ENCODE measurements at regions not wholly inside any gene's neighbourhood (a gene's known extent, or its start where the extent isn't known, plus 50 kb on each side); places are given as distances from the start of the nearest gene placed in this dataset.

DNA sequence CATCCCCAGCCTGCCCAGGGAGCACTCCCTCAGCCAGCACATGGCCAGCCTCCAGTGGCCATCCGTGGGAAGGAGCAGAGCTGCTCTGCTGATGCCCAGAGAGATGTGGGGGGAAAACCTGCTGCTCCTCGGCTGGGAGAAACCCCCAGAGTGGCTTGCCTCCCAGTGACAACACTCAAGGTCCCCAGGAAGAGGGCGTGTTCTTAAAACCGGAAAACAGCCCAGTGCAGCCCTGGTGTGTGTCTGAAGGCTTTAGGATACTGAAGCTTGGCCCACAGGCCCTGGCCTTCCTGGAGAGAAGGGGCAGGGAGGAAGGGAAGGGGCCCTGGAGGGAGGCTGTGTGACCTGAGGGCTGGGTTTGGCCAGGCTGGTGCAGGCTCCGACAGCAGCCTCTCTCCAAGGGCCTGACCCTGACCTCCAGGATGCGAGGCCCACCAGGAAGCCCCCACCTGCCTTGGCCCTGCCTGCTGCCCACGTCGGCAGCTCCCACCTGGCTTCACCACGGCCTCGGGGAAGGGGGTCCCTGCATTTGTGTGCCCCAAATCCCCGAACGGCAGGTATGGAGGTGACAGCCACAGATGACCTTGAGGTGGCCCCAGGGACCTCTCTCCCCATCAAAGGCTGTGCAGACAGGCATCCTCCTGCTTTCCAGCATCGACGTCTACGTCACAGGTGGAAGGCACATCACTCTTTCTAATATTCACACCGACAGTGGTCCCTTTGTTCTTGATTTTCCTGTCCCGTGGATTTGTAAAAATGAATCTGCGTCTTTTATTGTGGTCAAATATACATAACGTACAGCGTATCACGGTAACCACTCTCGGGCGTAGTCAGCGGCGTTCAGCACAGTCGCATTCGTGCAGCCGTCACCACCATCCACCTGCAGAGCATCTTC is 190.0 kb upstream of the C14orf180 start:
- no peaks in the 10 kb centered on the region for H3K4me1 ChIP-seq (ENCODE audit: control insufficient read depth in 2 of 3, insufficient read depth in 2 of 3, low read depth in 1 of 3, low read length in 3 of 3)
- intact Hi-C loops (cut with DNase I), result no loop called here
- H3K27ac ChIP-seq (ENCODE audit: low read depth in 2 of 2, low read length in 2 of 2), result no peak overlapping the region
- no peak for FAIRE-seq
- DNase-seq, result peak in 1 of 5 donors; percentile 53
- H3K4me3 ChIP-seq (ENCODE audit: low read length in 3 of 3), result no peak overlapping the region
- no peaks in the 10 kb centered on the region for H3K9me3 ChIP-seq (ENCODE audit: control insufficient read depth in 2 of 3, insufficient read depth in 1 of 3, low read length in 3 of 3)
- H3K9ac ChIP-seq (ENCODE audit: low read length in 3 of 3), result no peak overlapping the region
- no peaks in the 10 kb centered on the region for H3K27me3 ChIP-seq (ENCODE audit: control insufficient read depth, insufficient read depth, low read length)
- H3K36me3 ChIP-seq (ENCODE audit: control insufficient read depth in 2 of 3, insufficient read depth in 3 of 3, low read length in 3 of 3), result no peaks in the 10 kb centered on the region
- TF ChIP-seq CTCF (IDR thresholded peaks at IDR 0.05; ENCODE audit: borderline replicate concordance, extremely low read depth, insufficient read depth), result no peak

DNA sequence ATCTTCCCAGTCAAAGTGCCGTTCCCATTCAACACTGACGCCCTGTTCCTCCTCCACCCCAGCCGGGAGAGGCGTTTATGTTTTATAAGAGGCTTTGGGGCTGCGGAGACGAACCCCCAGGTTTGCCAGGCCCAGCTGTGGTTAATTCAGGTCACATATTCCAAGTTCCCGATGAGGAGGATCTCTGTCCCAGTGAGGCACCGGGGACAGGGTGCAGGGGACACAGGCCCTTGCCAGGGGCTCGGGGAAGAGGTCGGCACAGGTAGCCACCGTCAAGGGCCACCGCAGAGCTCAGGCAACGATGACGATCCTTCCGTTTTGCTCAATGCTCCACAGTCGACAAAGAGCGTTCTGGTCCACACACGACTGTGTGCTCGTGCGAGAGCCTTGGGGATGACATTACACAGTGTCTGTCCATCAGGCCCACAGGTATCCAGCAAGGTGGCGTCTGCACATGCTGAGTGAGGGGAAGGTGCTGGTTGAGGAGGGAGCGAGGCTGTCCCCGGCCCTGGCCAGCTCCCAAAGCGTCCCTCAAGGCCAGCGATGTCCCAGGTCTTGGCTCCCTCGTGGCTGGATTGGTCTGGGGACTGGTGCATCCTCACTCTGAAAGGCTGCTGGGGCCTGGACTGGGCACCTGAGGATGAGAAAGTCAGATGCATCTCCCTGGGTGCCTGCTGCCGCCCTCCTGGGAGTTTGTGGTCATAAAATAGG is 189.2 kb upstream of the C14orf180 start:
- Histone ChIP-seq H3K27me3 (ENCODE audit: control insufficient read depth, insufficient read depth, low read length) (no peaks in the 10 kb centered on the region), H3K36me3 (ENCODE audit: control insufficient read depth in 2 of 3, insufficient read depth in 3 of 3, low read length in 3 of 3) (no peaks in the 10 kb centered on the region), H3K9me3 (ENCODE audit: control insufficient read depth in 2 of 3, insufficient read depth in 1 of 3, low read length in 3 of 3) (no peaks in the 10 kb centered on the region), H3K27ac (ENCODE audit: low read depth in 2 of 2, low read length in 2 of 2) (no peak overlapping the region), H3K4me3 (ENCODE audit: low read length in 3 of 3) (no peak overlapping the region), H3K4me1 (ENCODE audit: control insufficient read depth in 2 of 3, insufficient read depth in 2 of 3, low read depth in 1 of 3, low read length in 3 of 3) (no peaks in the 10 kb centered on the region), H3K9ac (ENCODE audit: low read length in 3 of 3) (no peak overlapping the region)
- TF ChIP-seq CTCF (IDR thresholded peaks at IDR 0.05; ENCODE audit: borderline replicate concordance, extremely low read depth, insufficient read depth), result no peak
- intact Hi-C loops (cut with DNase I), result no loop called here
- peak in 2 of 5 donors; percentile 2 to 22 for DNase-seq
- no peak for FAIRE-seq

- Histone ChIP-seq H3K9me3 (ENCODE audit: control insufficient read depth in 2 of 3, insufficient read depth in 1 of 3, low read length in 3 of 3) (no peaks in the 10 kb centered on the region), H3K27ac (ENCODE audit: low read depth in 2 of 2, low read length in 2 of 2) (no peak overlapping the region), H3K9ac (ENCODE audit: low read length in 3 of 3) (no peak overlapping the region), H3K4me1 (ENCODE audit: control insufficient read depth in 2 of 3, insufficient read depth in 2 of 3, low read depth in 1 of 3, low read length in 3 of 3) (no peaks in the 10 kb centered on the region), H3K4me3 (ENCODE audit: low read length in 3 of 3) (no peak overlapping the region), H3K36me3 (ENCODE audit: control insufficient read depth in 2 of 3, insufficient read depth in 3 of 3, low read length in 3 of 3) (no peaks in the 10 kb centered on the region), H3K27me3 (ENCODE audit: control insufficient read depth, insufficient read depth, low read length) (no peaks in the 10 kb centered on the region)
- no peak for TF ChIP-seq CTCF (IDR thresholded peaks at IDR 0.05; ENCODE audit: borderline replicate concordance, extremely low read depth, insufficient read depth)
- peak; percentile 51 to 75 (median 62) for DNase-seq
- FAIRE-seq, result no peak
- intact Hi-C loops (cut with DNase I), result no loop called here
These were observed 188.3 kb upstream of the C14orf180 start for GRCh38 chr14:104390941-104391901.
